K562 (cell line): ENCODE measurements at regions not wholly inside any gene's neighbourhood (a gene's known extent, or its start where the extent isn't known, plus 50 kb on each side); places are given as distances from the start of the nearest gene placed in this dataset.

Experiments used
- E4F1 ChIP-seq: fragments of 250-450 bp; sonication (Bioruptor Pico); IDR thresholded peaks from 2 replicates; pipeline ENCODE4 v1.5.0; 2021; ENCODE audit warnings: mild to moderate bottlenecking, borderline replicate concordance
- ELF4 ChIP-seq: fragments of 450-650 bp; formaldehyde crosslinking; IDR thresholded peaks from 2 replicates; pipeline ENCODE4 v1.4.0; 2022; ENCODE audit warnings: missing genetic modification characterization
- EP300 ChIP-seq: IDR thresholded peaks from 2 replicates; pipeline ENCODE4 v1.6.1; 2012; ENCODE audit warnings: low read length, improper control_type of control experiment
- HDGF ChIP-seq: fragments of 450-650 bp; IDR thresholded peaks from 2 replicates; pipeline ENCODE4 v1.6.1; 2016
- JUND ChIP-seq, 2 experiments: IDR thresholded peaks; 2 replicates in 1 of 2; 3 replicates in 1 of 2; pipeline ENCODE4 v1.6.1; 2011; ENCODE audit warnings: borderline replicate concordance in 2 of 2, low read depth in 2 of 2, low read length in 2 of 2, improper control_type of control experiment in 1 of 2, missing biosample characterization in 1 of 2, missing genetic modification characterization in 1 of 2, missing genetic modification reagents in 1 of 2
- MTA2 ChIP-seq: fragments of 450-650 bp; IDR thresholded peaks from 2 replicates; pipeline ENCODE4 v1.6.1; 2016; ENCODE audit warnings: low read depth
- NCOA1 ChIP-seq: fragments of 450-650 bp; IDR thresholded peaks from 2 replicates; pipeline ENCODE4 v1.6.1; 2016; ENCODE audit warnings: low read depth
- NELFE ChIP-seq: IDR thresholded peaks from 2 replicates; pipeline ENCODE4 v1.6.1; 2011; ENCODE audit warnings: mild to moderate bottlenecking; ENCODE audit not compliant: insufficient read depth, insufficient read length
- NFE2 ChIP-seq: IDR thresholded peaks from 2 replicates; pipeline ENCODE4 v1.6.1; 2014; ENCODE audit warnings: antibody characterized with exemption, low read depth
- TBP ChIP-seq: optimal IDR thresholded peaks from 2 replicates; pipeline ENCODE3; 2011; ENCODE audit warnings: low read depth, low read length, improper control_type of control experiment
- TFAP4 ChIP-seq: sonication (generic); formaldehyde crosslinking; IDR thresholded peaks from 2 replicates; pipeline ENCODE4 v1.8.0; 2022; ENCODE audit warnings: missing genetic modification reagents, mild to moderate bottlenecking, moderate library complexity, borderline replicate concordance
- TFE3 ChIP-seq: fragments of 450-650 bp; formaldehyde crosslinking; IDR thresholded peaks from 2 replicates; pipeline ENCODE4 v1.4.0; 2020; ENCODE audit warnings: mild to moderate bottlenecking, mixed read lengths
- USF2 ChIP-seq: sonication (generic); formaldehyde crosslinking; IDR thresholded peaks from 2 replicates; pipeline ENCODE4 v1.5.0; 2020; ENCODE audit warnings: missing genetic modification reagents
- ZBTB43 ChIP-seq: sonication (generic); formaldehyde crosslinking; IDR thresholded peaks from 2 replicates; pipeline ENCODE4 v1.8.0; 2023; ENCODE audit warnings: mild to moderate bottlenecking, missing genetic modification reagents

- TF ChIP-seq NCOA1: no peak
- no peak for TF ChIP-seq USF2
- no peak for TF ChIP-seq ELF4 (CRISPR knock-in tag)
- TF ChIP-seq TFE3 (CRISPR knock-in tag): no peak
- no peak for TF ChIP-seq TBP
- no peak for TF ChIP-seq NFE2
- no peak for TF ChIP-seq E4F1
- TF ChIP-seq NELFE: no peak
- no peak for TF ChIP-seq TFAP4 (CRISPR knock-in tag)
- no peak for TF ChIP-seq JUND (IDR thresholded peaks at IDR 0.05; ENCODE audit: borderline replicate concordance, low read depth, low read length)
- TF ChIP-seq JUND (tag; IDR thresholded peaks at IDR 0.05; ENCODE audit: borderline replicate concordance, low read depth, low read length): no peak
- TF ChIP-seq HDGF: no peak
- TF ChIP-seq MTA2: no peak
- TF ChIP-seq ZBTB43 (CRISPR knock-in tag): no peak
- no peak for TF ChIP-seq EP300
Measured at GRCh38 chr14:43119672-43120071, 1387.4 kb downstream of the FSCB start.
